ENCODE measurements at regions not wholly inside any gene's neighbourhood (a gene's known extent, or its start where the extent isn't known, plus 50 kb on each side); places are given as distances from the start of the nearest gene placed in this dataset.
"Not testable (repeated sequence)": the region's sequence is repeated elsewhere in the genome, so short reads cannot be mapped to it uniquely, and the experiment has no call there.

- DNase-seq (ENCODE audit: low read depth), result no peak
Measured at GRCh38 chr4:79547851-79548250, 139.8 kb upstream of the GK2 start.

GRCh38 chr4:79545292-79545691, 137.3 kb upstream of the GK2 start:
- not testable (repeated sequence) for DNase-seq (ENCODE audit: low read depth)

- no peak for DNase-seq (ENCODE audit: low read depth)
Measured at GRCh38 chr4:79540143-79540542, 132.1 kb upstream of the GK2 start.

GRCh38 chr4:79535516-79535915, 127.5 kb upstream of the GK2 start:
- DNase-seq (ENCODE audit: low read depth), result no peak

- DNase-seq (ENCODE audit: low read depth), result no peak
Measured at GRCh38 chr4:79528241-79528706, 120.2 kb upstream of the GK2 start.

- DNase-seq (ENCODE audit: low read depth), result no peak
Measured at GRCh38 chr4:79526641-79527565, 118.9 kb upstream of the GK2 start.

GRCh38 chr4:79516114-79516513, 108.1 kb upstream of the GK2 start:
- DNase-seq (ENCODE audit: low read depth), result no peak

- no peak for DNase-seq (ENCODE audit: low read depth)
Measured at GRCh38 chr4:79514621-79515329, 106.7 kb upstream of the GK2 start.

- DNase-seq (ENCODE audit: low read depth), result no peak
Measured at GRCh38 chr4:79513576-79513975, 105.5 kb upstream of the GK2 start.

- DNase-seq (ENCODE audit: low read depth), result no peak
Measured at GRCh38 chr4:79512363-79512762, 104.3 kb upstream of the GK2 start.

- DNase-seq (ENCODE audit: low read depth), result no peak
Measured at GRCh38 chr4:79502081-79502480, 94.1 kb upstream of the GK2 start.

GRCh38 chr4:79498282-79498681, 90.3 kb upstream of the GK2 start:
- DNase-seq (ENCODE audit: low read depth), result peak; percentile 68

GRCh38 chr4:79497001-79497400, 89.0 kb upstream of the GK2 start:
- no peak for DNase-seq (ENCODE audit: low read depth)

GRCh38 chr4:79495447-79495846, 87.4 kb upstream of the GK2 start:
- DNase-seq (ENCODE audit: low read depth), result no peak

- DNase-seq (ENCODE audit: low read depth), result no peak
Measured at GRCh38 chr4:79492148-79492547, 84.1 kb upstream of the GK2 start.

GRCh38 chr4:79489506-79489905, 81.5 kb upstream of the GK2 start:
- no peak for DNase-seq (ENCODE audit: low read depth)

GRCh38 chr4:79476196-79476595, 68.2 kb upstream of the GK2 start:
- no peak for DNase-seq (ENCODE audit: low read depth)

GRCh38 chr4:79473439-79473724, 65.4 kb upstream of the GK2 start:
- DNase-seq (ENCODE audit: low read depth), result no peak

GRCh38 chr4:79472693-79473438, 64.8 kb upstream of the GK2 start:
- DNase-seq (ENCODE audit: low read depth), result peak; percentile 44

GRCh38 chr4:79472036-79472435, 64.0 kb upstream of the GK2 start:
- DNase-seq (ENCODE audit: low read depth), result no peak

- no peak for DNase-seq (ENCODE audit: low read depth)
Measured at GRCh38 chr4:79471309-79471708, 63.3 kb upstream of the GK2 start.

- peak; percentile 60 for DNase-seq (ENCODE audit: low read depth)
Measured at GRCh38 chr4:79467246-79467932, 59.4 kb upstream of the GK2 start.

Measured in fibroblast of gingiva (primary cell).